H1 (cell line): ENCODE measurements at regions not wholly inside any gene's neighbourhood (a gene's known extent, or its start where the extent isn't known, plus 50 kb on each side); places are given as distances from the start of the nearest gene placed in this dataset.

Experiments
- CTCF ChIA-PET: fragments of 300-600 bp; sonication (Branson Sonifier 250); formaldehyde crosslinking; loops from one replicate; lab custom pipeline; 2021; ENCODE audit not compliant: partially characterized antibody; lab: Charles Lee
- POLR2A ChIA-PET: fragments of 300-600 bp; sonication (Branson Sonifier 250); formaldehyde crosslinking; loops from one replicate; lab custom pipeline; 2021; ENCODE audit warnings: inconsistent platforms; ENCODE audit not compliant: partially characterized antibody; lab: Charles Lee
- DNase-seq, 2 experiments: peaks; one replicate each; pipeline versions ENCODE4 v3.0.0 to v3.0.0-alpha.2; 2010 to 2022; ENCODE audit warnings: low spot score in 2 of 2, low read depth in 1 of 2, mixed read lengths in 1 of 2
- FAIRE-seq: peaks from 2 replicates; lab custom pipeline; 2011; peaks lifted over from hg19 to GRCh38; lab: Jason Lieb, UNC
- H2AFZ ChIP-seq: 2 replicates; pipeline ENCODE4 v1.8.1; 2012; ENCODE audit warnings: low read length, inconsistent platforms
- H2AK5ac ChIP-seq: 2 replicates; pipeline ENCODE4 v1.6.1; 2013; ENCODE audit warnings: low read depth, low read length
- H2BK120ac ChIP-seq: replicated peaks from 2 replicates; pipeline ENCODE3; 2013; ENCODE audit warnings: low read depth, low read length, inconsistent platforms
- H2BK12ac ChIP-seq: 2 replicates; pipeline ENCODE4 v1.6.1; 2013; ENCODE audit warnings: low read depth, low read length
- H2BK15ac ChIP-seq: 2 replicates; pipeline ENCODE4 v1.6.1; 2013; ENCODE audit warnings: low read length
- H2BK20ac ChIP-seq: 2 replicates; pipeline ENCODE4 v1.6.1; 2013; ENCODE audit warnings: low read length
- H2BK5ac ChIP-seq: 2 replicates; pipeline ENCODE4 v1.6.1; 2013; ENCODE audit warnings: low read depth, low read length
- H3K14ac ChIP-seq: 2 replicates; pipeline ENCODE4 v1.6.1; 2013; ENCODE audit warnings: inconsistent platforms; ENCODE audit not compliant: insufficient read length
- H3K18ac ChIP-seq: 2 replicates; pipeline ENCODE4 v1.6.1; 2013; ENCODE audit warnings: low read length; ENCODE audit errors: extremely low read depth
- H3K23ac ChIP-seq: 2 replicates; pipeline ENCODE4 v1.6.1; 2013; ENCODE audit warnings: inconsistent platforms; ENCODE audit not compliant: insufficient read length
- H3K23me2 ChIP-seq: 2 replicates; pipeline ENCODE4 v1.6.1; 2013; ENCODE audit warnings: low read depth, low read length
- H3K27ac ChIP-seq: 2 replicates; pipeline ENCODE4 v1.6.1; 2011; ENCODE audit warnings: low read depth, low read length, inconsistent platforms
- H3K27me3 ChIP-seq, 4 experiments: replicated peaks in 1 of 4; 1 replicate in 1 of 4; 2 replicates in 3 of 4; pipeline versions ENCODE4 v1.6.1 to v1.8.1; 2011 to 2013; ENCODE audit warnings: low read length in 3 of 4, mild to moderate bottlenecking in 3 of 4, inconsistent platforms in 2 of 4, mixed read lengths in 2 of 4, moderate library complexity in 1 of 4; ENCODE audit not compliant: control insufficient read depth in 3 of 4, insufficient read depth in 3 of 4; ENCODE audit errors: extremely low read depth in 1 of 4
- H3K36me3 ChIP-seq, 4 experiments: 2 replicates each; pipeline versions ENCODE4 v1.6.1 to v1.8.1; 2011 to 2013; ENCODE audit warnings: mild to moderate bottlenecking in 4 of 4, low read length in 3 of 4, moderate library complexity in 2 of 4, control low read depth in 1 of 4, inconsistent platforms in 1 of 4; ENCODE audit not compliant: insufficient read depth in 4 of 4, control insufficient read depth in 2 of 4
- H3K4ac ChIP-seq: replicated peaks from 2 replicates; pipeline ENCODE3; 2013; ENCODE audit warnings: low read length, low read depth, mixed read lengths, inconsistent platforms; ENCODE audit not compliant: insufficient read length
- H3K4me1 ChIP-seq, 4 experiments: replicated peaks in 1 of 4; 1 replicate in 1 of 4; 2 replicates in 3 of 4; pipeline versions ENCODE4 v1.6.1 to v1.8.1; 2011 to 2013; ENCODE audit warnings: low read length in 3 of 4, inconsistent platforms in 2 of 4, mixed read lengths in 1 of 4; ENCODE audit not compliant: insufficient read depth in 4 of 4, control insufficient read depth in 3 of 4
- H3K4me2 ChIP-seq, 2 experiments: 2 replicates each; pipeline versions ENCODE4 v1.6.1 to v1.8.1; 2011 to 2013; ENCODE audit warnings: low read depth in 2 of 2, low read length in 2 of 2, control low read depth in 1 of 2, inconsistent platforms in 1 of 2, mild to moderate bottlenecking in 1 of 2; ENCODE audit not compliant: insufficient read depth in 1 of 2
- H3K4me3 ChIP-seq, 4 experiments: fragments of 200-600, 300-600 bp in 1 of 4; sonication (generic), shearing (Covaris generic), sonication (Bioruptor Twin) in 1 of 4; 2 replicates each; pipeline versions ENCODE4 v1.5.1 to v1.8.1; 2011 to 2016; ENCODE audit warnings: low read length in 4 of 4, low read depth in 3 of 4, control low read depth in 2 of 4, inconsistent platforms in 2 of 4, mild to moderate bottlenecking in 2 of 4, mixed read lengths in 1 of 4, moderate library complexity in 1 of 4; ENCODE audit not compliant: insufficient read depth in 2 of 4; ENCODE audit errors: extremely low read depth in 1 of 4
- H3K56ac ChIP-seq: replicated peaks from 2 replicates; pipeline ENCODE3; 2013; ENCODE audit warnings: low read depth, mild to moderate bottlenecking, mixed read lengths, low read length, inconsistent platforms; ENCODE audit not compliant: insufficient read length
- H3K79me1 ChIP-seq: 2 replicates; pipeline ENCODE4 v1.6.1; 2013; ENCODE audit warnings: low read depth, low read length, control low read depth
- H3K79me2 ChIP-seq, 2 experiments: 2 replicates each; pipeline versions ENCODE4 v1.6.1 to v1.8.1; 2012 to 2013; ENCODE audit warnings: low read length in 2 of 2, mild to moderate bottlenecking in 2 of 2, inconsistent platforms in 1 of 2; ENCODE audit not compliant: insufficient read depth in 2 of 2, control insufficient read depth in 1 of 2
- H3K9ac ChIP-seq, 4 experiments: replicated peaks in 1 of 4; 1 replicate in 1 of 4; 2 replicates in 3 of 4; pipeline versions ENCODE4 v1.6.1 to v1.8.1; 2011 to 2013; ENCODE audit warnings: low read depth in 3 of 4, low read length in 3 of 4, control low read depth in 2 of 4, mild to moderate bottlenecking in 2 of 4, moderate library complexity in 2 of 4, inconsistent platforms in 1 of 4; ENCODE audit errors: extremely low read depth in 1 of 4
- H3K9me3 ChIP-seq, 2 experiments: 2 replicates each; pipeline versions ENCODE4 v1.6.1 to v1.8.1; 2012 to 2013; ENCODE audit warnings: mild to moderate bottlenecking in 2 of 2, moderate library complexity in 2 of 2, control low read depth in 1 of 2, inconsistent platforms in 1 of 2, low read depth in 1 of 2, low read length in 1 of 2, mixed read lengths in 1 of 2; ENCODE audit not compliant: insufficient read depth in 2 of 2
- H4K20me1 ChIP-seq, 2 experiments: replicated peaks in 1 of 2; 2 replicates each; pipeline versions ENCODE3 to v1.8.1; 2011 to 2013; ENCODE audit warnings: inconsistent platforms in 2 of 2, low read length in 2 of 2, mild to moderate bottlenecking in 1 of 2; ENCODE audit not compliant: insufficient read depth in 2 of 2, control insufficient read depth in 1 of 2
- H4K5ac ChIP-seq: 2 replicates; pipeline ENCODE4 v1.6.1; 2013; ENCODE audit warnings: low read length, low read depth, mixed read lengths, inconsistent platforms; ENCODE audit not compliant: insufficient read length
- H4K8ac ChIP-seq: 2 replicates; pipeline ENCODE4 v1.8.0; 2013; ENCODE audit warnings: mild to moderate bottlenecking, moderate library complexity, low read length, inconsistent platforms; ENCODE audit not compliant: insufficient read depth; ENCODE audit errors: extremely low read depth
- H4K91ac ChIP-seq: replicated peaks from 2 replicates; pipeline ENCODE3; 2013; ENCODE audit warnings: low read length, mixed read lengths, inconsistent platforms; ENCODE audit not compliant: insufficient read length
- KDM1A ChIP-seq: fragments of 200-600, 300-600 bp; sonication (generic); IDR thresholded peaks from 2 replicates; pipeline ENCODE4 v1.7.1; 2016; ENCODE audit warnings: mild to moderate bottlenecking, low read length, borderline replicate concordance
- SIRT6 ChIP-seq: IDR thresholded peaks from one replicate; pipeline ENCODE4 v1.7.1; 2012; ENCODE audit warnings: low read length, inconsistent platforms
- SIX5 ChIP-seq: IDR thresholded peaks from 2 replicates; pipeline ENCODE4 v1.6.1; 2011; ENCODE audit warnings: mild to moderate bottlenecking, low read depth, low read length
- USF2 ChIP-seq: IDR thresholded peaks from 2 replicates; pipeline ENCODE4 v1.6.1; 2011; ENCODE audit warnings: low read length, improper control_type of control experiment
- YY1 ChIP-seq: IDR thresholded peaks from 2 replicates; pipeline ENCODE4 v1.6.1; 2011; ENCODE audit warnings: low read depth, mild to moderate bottlenecking, low read length
- WGBS, 2 experiments: shearing (Covaris generic) in 1 of 2; methylation state at CpG; one replicate each; pipeline versions ENCODE4 v1.1.6 to v1.1.7; 2013 to 2015; ENCODE audit warnings: low lambda C conversion rate in 2 of 2, mixed read lengths in 2 of 2, inconsistent platforms in 1 of 2, low coverage in 1 of 2, missing lambda C conversion rate in 1 of 2; ENCODE audit not compliant: insufficient replicate concordance in 2 of 2, insufficient coverage in 1 of 2, insufficient read length in 1 of 2; ENCODE audit errors: extremely low coverage in 1 of 2, missing lambda C conversion rate in 1 of 2; 5-methylcytosine and 5-hydroxymethylcytosine counted together

- no peak overlapping the region for H2BK20ac ChIP-seq
- no peak overlapping the region for H3K9ac ChIP-seq
Observed at GRCh38 chr6:105545947-105546731, 143.3 kb upstream of the PREP start.

More at GRCh38 chr6:105545947-105546731, 143.3 kb upstream of the PREP start:
- no peak overlapping the region for H4K8ac ChIP-seq
- no peaks in the 10 kb centered on the region for H3K27me3 ChIP-seq
- ChIA-PET POLR2A (no interaction called here), CTCF (interaction anchor here (0.7 to 1.1 kb wide), 4 partner anchors 22 to 798 kb away, joined by 3 read pairs; no protein-coding TSS in a partner anchor)
- H2AFZ ChIP-seq = no peak overlapping the region
- H3K4ac ChIP-seq = no peak overlapping the region
- DNase-seq (no peak), FAIRE-seq (no peak)
- H3K18ac ChIP-seq = no peak overlapping the region
- H2BK15ac ChIP-seq = no peak overlapping the region
- H2BK12ac ChIP-seq = no peak overlapping the region
- H4K91ac ChIP-seq = no peak overlapping the region
- H4K5ac ChIP-seq = no peak overlapping the region
- H2BK5ac ChIP-seq = no peak overlapping the region
- no peak overlapping the region for H3K4me2 ChIP-seq
- no peaks in the 10 kb centered on the region for H3K79me2 ChIP-seq
- no peak overlapping the region for H2AK5ac ChIP-seq
- H3K27ac ChIP-seq = no peak overlapping the region
- no peaks in the 10 kb centered on the region for H3K79me1 ChIP-seq
- 94% methylated on average over 11 of the region's 11 CpGs; no CpG with 5 or more reads in 1 of the 2 experiments for WGBS, 2 experiments
- no peak overlapping the region for H3K4me3 ChIP-seq
- H3K56ac ChIP-seq = no peak overlapping the region
- no peak overlapping the region for H3K14ac ChIP-seq
- H4K20me1 ChIP-seq = no peaks in the 10 kb centered on the region
- no peak overlapping the region for H3K23ac ChIP-seq
- H2BK120ac ChIP-seq = no peak overlapping the region
- TF ChIP-seq KDM1A (no peak), USF2 (no peak), YY1 (no peak), SIRT6 (no peak), SIX5 (no peak)
- no peaks in the 10 kb centered on the region for H3K4me1 ChIP-seq
- no peaks in the 10 kb centered on the region for H3K9me3 ChIP-seq
- no peaks in the 10 kb centered on the region for H3K36me3 ChIP-seq
- no peaks in the 10 kb centered on the region for H3K23me2 ChIP-seq
